ENCODE measurements at regions not wholly inside any gene's neighbourhood (a gene's known extent, or its start where the extent isn't known, plus 50 kb on each side); places are given as distances from the start of the nearest gene placed in this dataset.

DNA sequence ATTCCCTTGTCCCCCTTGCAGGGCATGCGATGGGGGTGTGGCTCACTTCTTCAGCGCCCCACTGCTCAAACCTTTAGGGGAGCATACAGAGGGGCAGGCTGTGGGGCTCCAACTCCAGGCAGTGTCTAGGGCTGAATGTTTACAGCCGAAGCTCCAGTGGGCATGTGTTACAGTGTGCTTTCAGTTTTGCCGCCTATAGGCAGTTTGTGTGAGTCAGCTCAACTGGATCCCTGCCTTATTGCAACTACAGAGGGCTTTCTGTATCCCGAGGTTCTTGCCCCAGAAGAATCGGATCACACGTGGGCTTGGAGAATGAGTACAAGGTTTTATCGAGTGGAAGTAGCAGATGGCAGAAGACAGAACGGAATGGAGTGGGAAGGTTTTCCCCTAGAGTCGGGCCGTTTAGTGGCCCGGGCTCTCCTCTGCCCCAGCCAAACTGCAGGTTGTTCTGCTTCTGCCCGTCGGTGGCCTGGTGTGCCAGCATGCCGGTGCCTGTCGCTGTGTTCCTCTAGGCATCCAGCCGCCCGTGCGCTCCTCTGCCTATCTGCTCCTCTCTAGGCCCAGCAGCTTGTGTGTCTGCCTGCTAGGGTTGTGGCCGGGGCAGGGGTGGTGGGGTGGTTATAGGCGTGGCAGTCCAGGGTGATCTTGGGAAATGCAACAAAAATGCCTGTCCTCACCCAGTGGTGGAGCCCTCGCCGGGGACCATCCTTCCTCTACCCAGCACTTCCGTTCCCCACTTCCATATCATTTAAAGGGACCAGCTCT is 435.9 kb upstream of the SGCG start:
- TF ChIP-seq, protein P1, sequence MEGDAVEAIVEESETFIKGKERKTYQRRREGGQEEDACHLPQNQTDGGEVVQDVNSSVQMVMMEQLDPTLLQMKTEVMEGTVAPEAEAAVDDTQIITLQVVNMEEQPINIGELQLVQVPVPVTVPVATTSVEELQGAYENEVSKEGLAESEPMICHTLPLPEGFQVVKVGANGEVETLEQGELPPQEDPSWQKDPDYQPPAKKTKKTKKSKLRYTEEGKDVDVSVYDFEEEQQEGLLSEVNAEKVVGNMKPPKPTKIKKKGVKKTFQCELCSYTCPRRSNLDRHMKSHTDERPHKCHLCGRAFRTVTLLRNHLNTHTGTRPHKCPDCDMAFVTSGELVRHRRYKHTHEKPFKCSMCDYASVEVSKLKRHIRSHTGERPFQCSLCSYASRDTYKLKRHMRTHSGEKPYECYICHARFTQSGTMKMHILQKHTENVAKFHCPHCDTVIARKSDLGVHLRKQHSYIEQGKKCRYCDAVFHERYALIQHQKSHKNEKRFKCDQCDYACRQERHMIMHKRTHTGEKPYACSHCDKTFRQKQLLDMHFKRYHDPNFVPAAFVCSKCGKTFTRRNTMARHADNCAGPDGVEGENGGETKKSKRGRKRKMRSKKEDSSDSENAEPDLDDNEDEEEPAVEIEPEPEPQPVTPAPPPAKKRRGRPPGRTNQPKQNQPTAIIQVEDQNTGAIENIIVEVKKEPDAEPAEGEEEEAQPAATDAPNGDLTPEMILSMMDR (conservative IDR thresholded peaks at IDR 0.05; ENCODE audit: low read depth in 2 of 2), result no peak
- no peak for TF ChIP-seq POLR2AphosphoS5 (IDR thresholded peaks at IDR 0.05; ENCODE audit: low read depth)
- TF ChIP-seq, protein P2, sequence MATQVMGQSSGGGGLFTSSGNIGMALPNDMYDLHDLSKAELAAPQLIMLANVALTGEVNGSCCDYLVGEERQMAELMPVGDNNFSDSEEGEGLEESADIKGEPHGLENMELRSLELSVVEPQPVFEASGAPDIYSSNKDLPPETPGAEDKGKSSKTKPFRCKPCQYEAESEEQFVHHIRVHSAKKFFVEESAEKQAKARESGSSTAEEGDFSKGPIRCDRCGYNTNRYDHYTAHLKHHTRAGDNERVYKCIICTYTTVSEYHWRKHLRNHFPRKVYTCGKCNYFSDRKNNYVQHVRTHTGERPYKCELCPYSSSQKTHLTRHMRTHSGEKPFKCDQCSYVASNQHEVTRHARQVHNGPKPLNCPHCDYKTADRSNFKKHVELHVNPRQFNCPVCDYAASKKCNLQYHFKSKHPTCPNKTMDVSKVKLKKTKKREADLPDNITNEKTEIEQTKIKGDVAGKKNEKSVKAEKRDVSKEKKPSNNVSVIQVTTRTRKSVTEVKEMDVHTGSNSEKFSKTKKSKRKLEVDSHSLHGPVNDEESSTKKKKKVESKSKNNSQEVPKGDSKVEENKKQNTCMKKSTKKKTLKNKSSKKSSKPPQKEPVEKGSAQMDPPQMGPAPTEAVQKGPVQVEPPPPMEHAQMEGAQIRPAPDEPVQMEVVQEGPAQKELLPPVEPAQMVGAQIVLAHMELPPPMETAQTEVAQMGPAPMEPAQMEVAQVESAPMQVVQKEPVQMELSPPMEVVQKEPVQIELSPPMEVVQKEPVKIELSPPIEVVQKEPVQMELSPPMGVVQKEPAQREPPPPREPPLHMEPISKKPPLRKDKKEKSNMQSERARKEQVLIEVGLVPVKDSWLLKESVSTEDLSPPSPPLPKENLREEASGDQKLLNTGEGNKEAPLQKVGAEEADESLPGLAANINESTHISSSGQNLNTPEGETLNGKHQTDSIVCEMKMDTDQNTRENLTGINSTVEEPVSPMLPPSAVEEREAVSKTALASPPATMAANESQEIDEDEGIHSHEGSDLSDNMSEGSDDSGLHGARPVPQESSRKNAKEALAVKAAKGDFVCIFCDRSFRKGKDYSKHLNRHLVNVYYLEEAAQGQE (IDR thresholded peaks at IDR 0.05; ENCODE audit: unreplicated experiment), result no peak
- TF ChIP-seq EZH2 (IDR thresholded peaks at IDR 0.05; ENCODE audit: low read depth, unreplicated experiment), result no peak
- TF ChIP-seq, protein P3, sequence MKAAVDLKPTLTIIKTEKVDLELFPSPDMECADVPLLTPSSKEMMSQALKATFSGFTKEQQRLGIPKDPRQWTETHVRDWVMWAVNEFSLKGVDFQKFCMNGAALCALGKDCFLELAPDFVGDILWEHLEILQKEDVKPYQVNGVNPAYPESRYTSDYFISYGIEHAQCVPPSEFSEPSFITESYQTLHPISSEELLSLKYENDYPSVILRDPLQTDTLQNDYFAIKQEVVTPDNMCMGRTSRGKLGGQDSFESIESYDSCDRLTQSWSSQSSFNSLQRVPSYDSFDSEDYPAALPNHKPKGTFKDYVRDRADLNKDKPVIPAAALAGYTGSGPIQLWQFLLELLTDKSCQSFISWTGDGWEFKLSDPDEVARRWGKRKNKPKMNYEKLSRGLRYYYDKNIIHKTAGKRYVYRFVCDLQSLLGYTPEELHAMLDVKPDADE (IDR thresholded peaks at IDR 0.05), result no peak
- no peak for TF ChIP-seq EZH2phosphoT487 (IDR thresholded peaks at IDR 0.05; ENCODE audit: unreplicated experiment)
- TF ChIP-seq CREB1 (CRISPR knock-in tag; IDR thresholded peaks at IDR 0.05; ENCODE audit: low read depth), result no peak
- no peak for TF ChIP-seq ZNF331 (CRISPR knock-in tag; IDR thresholded peaks at IDR 0.05; ENCODE audit: low read depth)
- TF ChIP-seq JUNB (IDR thresholded peaks at IDR 0.05; ENCODE audit: unreplicated experiment), result no peak
- no peak for TF ChIP-seq STAT1 (IDR thresholded peaks at IDR 0.05; ENCODE audit: unreplicated experiment)
- TF ChIP-seq ZNF114 (CRISPR knock-in tag; IDR thresholded peaks at IDR 0.05), result no peak

All from GM23338 (cell line).